SK-N-SH treated with all-trans-retinoic acid at 6 μM for 48 hours (cell line): ENCODE measurements at regions not wholly inside any gene's neighbourhood (a gene's known extent, or its start where the extent isn't known, plus 50 kb on each side); places are given as distances from the start of the nearest gene placed in this dataset.

Experiments
- ARNTL ChIP-seq: fragments of 450-650 bp; formaldehyde crosslinking; IDR thresholded peaks from 2 replicates; pipeline ENCODE4 v1.5.0; 2020; ENCODE audit warnings: low read depth, mild to moderate bottlenecking, moderate library complexity, borderline replicate concordance
- OSR1 ChIP-seq: fragments of 250-450 bp; sonication (Bioruptor Pico); IDR thresholded peaks from 2 replicates; pipeline ENCODE4 v1.8.0; 2022; ENCODE audit warnings: moderate library complexity, mild to moderate bottlenecking, inconsistent platforms
- PPARA ChIP-seq: fragments of 250-450 bp; sonication (Bioruptor Pico); IDR thresholded peaks from 2 replicates; pipeline ENCODE4 v1.5.0; 2020; ENCODE audit warnings: mild to moderate bottlenecking, borderline replicate concordance
- RARB ChIP-seq: fragments of 250-450 bp; sonication (Bioruptor Pico); IDR thresholded peaks from 2 replicates; pipeline ENCODE4 v1.8.0; 2021; ENCODE audit warnings: mild to moderate bottlenecking, moderate library complexity
- TCF4 ChIP-seq: fragments of 250-450 bp; sonication (Bioruptor Pico); IDR thresholded peaks from 2 replicates; pipeline ENCODE4 v1.8.0; 2021; ENCODE audit warnings: mild to moderate bottlenecking, moderate library complexity, borderline replicate concordance
- ZC3H10 ChIP-seq: fragments of 250-450 bp; sonication (Bioruptor Pico); IDR thresholded peaks from 2 replicates; pipeline ENCODE4 v1.5.1; 2021; ENCODE audit warnings: mild to moderate bottlenecking, moderate library complexity
- ZFP3 ChIP-seq: fragments of 250-450 bp; sonication (Bioruptor Pico); IDR thresholded peaks from 2 replicates; pipeline ENCODE4 v1.5.0; 2020; ENCODE audit warnings: mild to moderate bottlenecking, moderate library complexity
- ZFP30 ChIP-seq: fragments of 450-650 bp; formaldehyde crosslinking; IDR thresholded peaks from 2 replicates; pipeline ENCODE4 v1.5.0; 2022; ENCODE audit warnings: mild to moderate bottlenecking, moderate library complexity
- TF ChIP-seq, protein P1 (sequence below): fragments of 250-450 bp; sonication (Bioruptor Pico); IDR thresholded peaks from 2 replicates; pipeline ENCODE4 v1.5.1; 2020; ENCODE audit warnings: low read depth, mild to moderate bottlenecking, moderate library complexity

DNA sequence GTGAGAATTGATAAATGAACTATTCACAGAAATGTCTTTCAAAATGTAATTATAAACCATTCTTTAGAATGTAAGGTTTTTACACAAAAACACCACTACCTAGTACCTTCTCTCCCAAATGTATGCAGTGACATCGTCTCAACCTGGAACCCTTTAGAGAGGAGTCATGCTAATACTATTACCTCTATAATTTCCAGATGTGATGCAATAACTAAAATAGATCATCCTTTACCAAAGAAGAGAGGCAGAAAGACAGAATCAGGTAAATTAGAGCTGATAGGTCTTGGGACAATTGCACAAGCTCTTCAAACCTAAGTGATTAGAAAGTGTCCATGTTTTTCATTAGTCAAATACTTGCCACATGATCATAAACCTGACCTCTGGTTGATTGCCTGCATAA lies 96.7 kb downstream of the HDGFL1 start:
- TF ChIP-seq PPARA (CRISPR knock-in tag) (no peak), TCF4 (CRISPR knock-in tag) (no peak), ARNTL (CRISPR knock-in tag) (no peak), RARB (CRISPR knock-in tag) (no peak), OSR1 (no peak), ZFP30 (CRISPR knock-in tag) (no peak), ZC3H10 (CRISPR knock-in tag) (no peak), ZFP3 (CRISPR knock-in tag) (no peak)
- TF ChIP-seq, protein P1, sequence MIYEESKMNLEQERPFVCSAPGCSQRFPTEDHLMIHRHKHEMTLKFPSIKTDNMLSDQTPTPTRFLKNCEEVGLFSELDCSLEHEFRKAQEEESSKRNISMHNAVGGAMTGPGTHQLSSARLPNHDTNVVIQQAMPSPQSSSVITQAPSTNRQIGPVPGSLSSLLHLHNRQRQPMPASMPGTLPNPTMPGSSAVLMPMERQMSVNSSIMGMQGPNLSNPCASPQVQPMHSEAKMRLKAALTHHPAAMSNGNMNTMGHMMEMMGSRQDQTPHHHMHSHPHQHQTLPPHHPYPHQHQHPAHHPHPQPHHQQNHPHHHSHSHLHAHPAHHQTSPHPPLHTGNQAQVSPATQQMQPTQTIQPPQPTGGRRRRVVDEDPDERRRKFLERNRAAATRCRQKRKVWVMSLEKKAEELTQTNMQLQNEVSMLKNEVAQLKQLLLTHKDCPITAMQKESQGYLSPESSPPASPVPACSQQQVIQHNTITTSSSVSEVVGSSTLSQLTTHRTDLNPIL (CRISPR knock-in tag): no peak
